GM12872 (cell line): ENCODE measurements at regions not wholly inside any gene's neighbourhood (a gene's known extent, or its start where the extent isn't known, plus 50 kb on each side); places are given as distances from the start of the nearest gene placed in this dataset.

Experiments used
- TF ChIP-seq, protein P1 (sequence below): IDR thresholded peaks from 3 replicates; pipeline ENCODE4 v1.5.1; 2011; ENCODE audit warnings: low read depth, mild to moderate bottlenecking, low read length, moderate library complexity; ENCODE audit not compliant: insufficient read depth

- TF ChIP-seq, protein P1, sequence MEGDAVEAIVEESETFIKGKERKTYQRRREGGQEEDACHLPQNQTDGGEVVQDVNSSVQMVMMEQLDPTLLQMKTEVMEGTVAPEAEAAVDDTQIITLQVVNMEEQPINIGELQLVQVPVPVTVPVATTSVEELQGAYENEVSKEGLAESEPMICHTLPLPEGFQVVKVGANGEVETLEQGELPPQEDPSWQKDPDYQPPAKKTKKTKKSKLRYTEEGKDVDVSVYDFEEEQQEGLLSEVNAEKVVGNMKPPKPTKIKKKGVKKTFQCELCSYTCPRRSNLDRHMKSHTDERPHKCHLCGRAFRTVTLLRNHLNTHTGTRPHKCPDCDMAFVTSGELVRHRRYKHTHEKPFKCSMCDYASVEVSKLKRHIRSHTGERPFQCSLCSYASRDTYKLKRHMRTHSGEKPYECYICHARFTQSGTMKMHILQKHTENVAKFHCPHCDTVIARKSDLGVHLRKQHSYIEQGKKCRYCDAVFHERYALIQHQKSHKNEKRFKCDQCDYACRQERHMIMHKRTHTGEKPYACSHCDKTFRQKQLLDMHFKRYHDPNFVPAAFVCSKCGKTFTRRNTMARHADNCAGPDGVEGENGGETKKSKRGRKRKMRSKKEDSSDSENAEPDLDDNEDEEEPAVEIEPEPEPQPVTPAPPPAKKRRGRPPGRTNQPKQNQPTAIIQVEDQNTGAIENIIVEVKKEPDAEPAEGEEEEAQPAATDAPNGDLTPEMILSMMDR = no peak
Measured at GRCh38 chr9:26694381-26695297, 198.0 kb downstream of the CAAP1 start.

DNA sequence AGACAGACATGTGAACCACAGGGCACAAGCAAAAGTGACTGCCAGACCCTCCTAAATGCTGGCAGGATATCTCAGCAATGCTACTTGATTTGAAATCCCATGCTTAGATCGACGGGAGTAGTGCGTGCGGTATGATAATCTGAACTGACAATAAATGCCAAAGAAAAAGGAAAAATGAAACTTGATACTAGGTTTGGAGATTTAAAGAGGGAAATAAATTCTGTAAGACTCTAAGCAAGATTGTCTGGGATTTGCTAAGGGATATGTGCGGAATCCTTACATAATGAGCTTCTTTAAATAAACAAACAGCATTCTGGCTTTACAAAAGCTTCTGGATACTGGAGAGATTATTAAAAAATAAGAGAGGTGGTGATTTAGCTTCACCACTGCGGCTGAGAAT is 203.6 kb downstream of the CAAP1 start:
- TF ChIP-seq, protein P1 = no peak

DNA sequence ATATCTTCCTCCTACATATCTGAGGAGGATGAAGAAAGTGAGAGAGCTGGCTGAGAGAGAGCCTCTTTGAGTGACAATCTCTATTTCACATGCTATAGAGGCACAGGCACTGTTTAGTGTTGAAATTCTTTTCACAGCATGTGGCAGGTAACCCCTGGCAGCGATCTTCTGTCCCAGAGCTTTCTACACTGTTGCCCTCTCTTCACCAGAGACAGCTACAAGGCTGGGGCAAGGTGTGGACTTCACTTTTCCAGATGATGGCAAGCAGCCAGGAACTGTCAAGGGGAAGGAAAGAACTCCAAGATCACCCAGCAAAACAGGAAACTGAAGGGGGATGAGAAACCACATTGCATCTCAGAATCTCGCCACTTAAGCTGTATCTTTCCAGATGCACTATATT is 205.2 kb downstream of the CAAP1 start:
- TF ChIP-seq, protein P1 = no peak

GRCh38 chr9:26685818-26686217 is 206.8 kb downstream of the CAAP1 start:
- TF ChIP-seq, protein P1 = no peak

DNA sequence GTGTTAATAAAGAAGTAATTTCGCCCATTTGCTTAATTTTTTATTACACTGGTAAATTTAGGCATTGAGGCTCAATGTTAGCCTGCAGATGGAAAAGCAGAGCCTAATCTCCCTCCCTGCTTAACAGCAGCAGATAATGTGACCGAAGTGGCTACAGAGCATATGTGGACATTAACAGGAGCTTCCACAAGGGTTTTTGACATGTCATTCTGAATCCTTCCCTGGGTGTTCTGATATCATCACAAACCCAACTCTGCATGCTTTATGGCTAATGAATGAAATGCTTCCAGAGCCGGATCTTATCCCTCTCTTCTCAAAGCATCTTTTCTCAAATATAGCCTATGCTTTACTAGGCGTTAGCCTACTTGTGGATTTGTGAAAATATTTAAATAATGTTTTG is 208.6 kb downstream of the CAAP1 start:
- TF ChIP-seq, protein P1 = no peak

DNA sequence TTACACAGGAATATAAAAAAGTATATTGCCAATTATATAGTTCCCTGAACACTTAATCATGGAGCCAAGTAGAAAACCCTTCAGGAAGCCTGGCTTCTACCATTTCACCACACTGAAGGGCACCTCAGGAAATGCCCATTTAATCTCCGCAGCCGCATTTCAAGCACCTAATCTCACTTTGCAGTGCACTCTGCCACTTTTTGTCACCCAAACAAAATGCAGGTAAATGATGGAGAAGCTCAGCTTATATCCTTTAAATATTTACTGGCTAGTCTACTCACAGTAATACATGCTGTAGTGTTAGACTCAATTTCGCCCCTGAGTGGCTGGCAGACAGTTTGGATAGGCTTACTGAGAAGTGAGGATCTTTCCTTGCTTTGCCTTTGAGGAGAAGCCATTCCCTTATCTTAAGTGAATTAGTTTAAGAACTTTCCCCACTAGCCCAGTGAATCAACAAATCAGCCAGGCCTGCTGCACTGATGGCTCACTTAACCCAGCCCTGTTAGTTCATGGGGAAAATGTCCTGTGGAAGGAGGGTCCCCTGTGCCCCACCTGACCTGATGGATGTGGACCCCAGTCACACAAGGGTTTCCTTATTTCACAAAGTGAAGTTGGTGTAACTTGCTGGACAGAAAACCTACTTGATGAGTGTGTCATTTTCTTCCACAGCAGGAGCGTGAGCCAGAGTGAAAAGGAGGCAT is 209.7 kb downstream of the CAAP1 start:
- TF ChIP-seq, protein P1 = no peak

DNA sequence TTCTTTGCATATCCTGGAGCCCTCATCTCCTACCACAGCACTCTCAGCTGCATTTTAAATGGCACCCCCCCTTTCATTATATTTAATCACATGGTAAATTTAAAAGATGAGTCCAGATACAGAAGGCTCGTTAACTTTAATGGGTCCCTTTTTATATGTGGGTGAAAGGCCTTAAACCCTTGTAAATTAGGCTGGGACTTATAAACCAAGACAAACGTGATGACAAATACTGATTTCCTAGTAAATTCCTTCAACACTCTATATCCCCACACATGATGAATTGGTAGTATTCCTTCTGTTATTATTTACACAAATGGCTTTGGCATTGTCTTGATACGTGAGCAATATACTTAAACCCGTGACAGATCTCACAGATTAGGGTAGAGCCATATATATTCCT is 210.6 kb downstream of the CAAP1 start:
- TF ChIP-seq, protein P1 = no peak
